Neutrophil (primary cell): ENCODE measurements at regions not wholly inside any gene's neighbourhood (a gene's known extent, or its start where the extent isn't known, plus 50 kb on each side); places are given as distances from the start of the nearest gene placed in this dataset.

ENCODE experiments used
- H3K27ac ChIP-seq: fragments of 200-600 bp; sonication (generic); 2 replicates; pipeline ENCODE4 v1.5.1; 2016; ENCODE audit warnings: mild to moderate bottlenecking, moderate library complexity
- H3K27me3 ChIP-seq: fragments of 200-600 bp; sonication (generic); 2 replicates; pipeline ENCODE4 v1.6.0; 2016; ENCODE audit warnings: mild to moderate bottlenecking
- H3K36me3 ChIP-seq: fragments of 200-600 bp; sonication (generic); 2 replicates; pipeline ENCODE4 v1.5.1; 2017
- H3K4me1 ChIP-seq, 2 experiments: fragments of 200-600 bp in 1 of 2; sonication (generic) in 1 of 2; 1 replicate in 1 of 2; 2 replicates in 1 of 2; pipeline versions ENCODE4 v1.5.1 to v1.6.1; 2013 to 2016; ENCODE audit warnings: low read depth in 1 of 2, low read length in 1 of 2, mild to moderate bottlenecking in 1 of 2, moderate library complexity in 1 of 2; ENCODE audit not compliant: control insufficient read depth in 1 of 2, insufficient read depth in 1 of 2
- H3K4me3 ChIP-seq, 2 experiments: fragments of 200-600 bp in 1 of 2; sonication (generic) in 1 of 2; 1 replicate in 1 of 2; 2 replicates in 1 of 2; pipeline ENCODE4 v1.5.1; 2013 to 2016; ENCODE audit warnings: low read depth in 1 of 2, low read length in 1 of 2, mild to moderate bottlenecking in 1 of 2, moderate library complexity in 1 of 2
- H3K9me3 ChIP-seq: fragments of 200-600 bp; sonication (generic); 2 replicates; pipeline ENCODE4 v1.5.1; 2016
- CTCF ChIP-seq: fragments of 200-600 bp; sonication (generic); IDR thresholded peaks from 2 replicates; pipeline ENCODE4 v1.5.1; 2016; ENCODE audit warnings: antibody characterized with exemption

GRCh38 chr10:77696584-77696983, 59.0 kb upstream of the KCNMA1 start:
- Histone ChIP-seq H3K27me3 (peaks cover 26% of the 10 kb centered on the region), H3K9me3 (no peaks in the 10 kb centered on the region), H3K4me1 (peaks cover 2 to 4% of the 10 kb centered on the region in 2 experiments), H3K36me3 (no peaks in the 10 kb centered on the region), H3K4me3 (no peak overlapping the region), H3K27ac (no peak overlapping the region)
- no peak for TF ChIP-seq CTCF

- no peaks in the 10 kb centered on the region for H3K9me3 ChIP-seq
- H3K27ac ChIP-seq = no peak overlapping the region
- TF ChIP-seq CTCF = no peak
- peaks cover 2 to 4% of the 10 kb centered on the region in 2 experiments for H3K4me1 ChIP-seq
- no peaks in the 10 kb centered on the region for H3K36me3 ChIP-seq
- H3K27me3 ChIP-seq = peaks cover 32% of the 10 kb centered on the region
- no peak overlapping the region for H3K4me3 ChIP-seq
Observed at GRCh38 chr10:77695186-77695585, 57.6 kb upstream of the KCNMA1 start.

GRCh38 chr10:77692782-77693181, 55.2 kb upstream of the KCNMA1 start:
- no peak for TF ChIP-seq CTCF
- H3K4me1 ChIP-seq = no peaks in the 10 kb centered on the region
- H3K4me3 ChIP-seq = no peak overlapping the region
- peaks cover 43% of the 10 kb centered on the region for H3K27me3 ChIP-seq
- H3K36me3 ChIP-seq = no peaks in the 10 kb centered on the region
- H3K27ac ChIP-seq = no peak overlapping the region
- H3K9me3 ChIP-seq = no peaks in the 10 kb centered on the region

GRCh38 chr10:77689339-77689738, 51.7 kb upstream of the KCNMA1 start:
- Histone ChIP-seq H3K9me3 (no peaks in the 10 kb centered on the region), H3K4me3 (no peak overlapping the region), H3K27me3 (peaks cover 59% of the 10 kb centered on the region), H3K36me3 (no peaks in the 10 kb centered on the region), H3K4me1 (no peaks in the 10 kb centered on the region), H3K27ac (no peak overlapping the region)
- TF ChIP-seq CTCF = no peak

GRCh38 chr10:77687621-77688020, 50.0 kb upstream of the KCNMA1 start:
- Histone ChIP-seq H3K36me3 (no peaks in the 10 kb centered on the region), H3K9me3 (no peaks in the 10 kb centered on the region), H3K27ac (no peak overlapping the region), H3K27me3 (peaks cover 54% of the 10 kb centered on the region), H3K4me1 (no peaks in the 10 kb centered on the region), H3K4me3 (no peak overlapping the region)
- no peak for TF ChIP-seq CTCF
